ENCODE measurements at regions not wholly inside any gene's neighbourhood (a gene's known extent, or its start where the extent isn't known, plus 50 kb on each side); places are given as distances from the start of the nearest gene placed in this dataset.

DNA sequence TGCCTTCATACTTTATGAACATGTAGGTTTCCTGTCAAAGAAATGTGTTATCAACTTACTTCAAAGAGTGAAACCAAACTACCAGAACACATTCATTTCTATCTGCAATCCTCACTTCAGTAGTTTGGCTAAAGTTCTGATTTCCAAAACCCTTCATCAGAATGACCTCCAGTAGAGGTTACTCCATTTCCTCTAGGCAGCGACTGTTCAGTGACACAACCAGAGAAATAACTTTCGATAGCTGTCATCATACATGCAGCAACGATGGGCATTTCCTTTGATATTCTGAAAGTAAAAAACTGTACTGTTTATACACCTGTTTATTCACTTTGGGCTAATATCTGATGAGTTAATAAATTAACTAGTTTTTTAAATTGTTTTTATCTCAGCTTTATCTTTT, 532.5 kb upstream of the IZUMO3 start:
- Histone ChIP-seq H3K4me3 (replicated peaks in 1 of 3; ENCODE audit: insufficient read depth in 1 of 3, low read depth in 2 of 3, low read length in 3 of 3) (no peak overlapping the region), H3K27me3 (ENCODE audit: control insufficient read depth in 1 of 2, insufficient read depth in 2 of 2, low read length in 2 of 2) (no peaks in the 10 kb centered on the region), H3K36me3 (replicated peaks in 1 of 2; ENCODE audit: control insufficient read depth in 1 of 2, insufficient read depth in 2 of 2, low read length in 2 of 2) (no peaks in the 10 kb centered on the region), H3K4me2 (ENCODE audit: low read depth, low read length) (no peak overlapping the region), H4K20me1 (ENCODE audit: insufficient read depth, low read length) (no peaks in the 10 kb centered on the region), H3K9ac (ENCODE audit: insufficient read depth, low read depth, low read length) (no peak overlapping the region), H3K9me3 (ENCODE audit: low read length) (peaks cover 38% of the 10 kb centered on the region), H3K79me2 (ENCODE audit: insufficient read depth, low read length) (no peaks in the 10 kb centered on the region), H2AFZ (ENCODE audit: low read length) (no peak overlapping the region), H3K4me1 (ENCODE audit: insufficient read depth, low read length) (no peaks in the 10 kb centered on the region), H3K27ac (ENCODE audit: extremely low read length, insufficient read depth, low read length) (no peak overlapping the region)
- FAIRE-seq: no peak
- DNase-seq (ENCODE audit: low spot score): no peak
- intact Hi-C loops (cut with micrococcal nuclease; ENCODE audit: unreplicated experiment): no loop called here
- BruUV-seq (replicated peaks): no TSS peak
- POLR2A ChIA-PET: no interaction called here
- CTCF ChIA-PET (ENCODE audit: low intra/inter-chr PET ratio, low total read pairs): no interaction called here
- no peak for ATAC-seq
- in situ Hi-C loops (cut with HindIII; ENCODE audit: extremely low pct_ligation_motif_present, low pct_unique_long_range_greater_than_20kb): no loop called here
- TF ChIP-seq ZNF263 (CRISPR knock-in tag; IDR thresholded peaks at IDR 0.05): no peak
- TF ChIP-seq ZNF30 (CRISPR knock-in tag; IDR thresholded peaks at IDR 0.05): no peak
- no peak for TF ChIP-seq TCF7 (IDR thresholded peaks at IDR 0.05; ENCODE audit: low read depth)
- TF ChIP-seq RFXAP (CRISPR knock-in tag; IDR thresholded peaks at IDR 0.05; ENCODE audit: borderline replicate concordance): no peak
- no peak for TF ChIP-seq NR2F2 (IDR thresholded peaks at IDR 0.05; ENCODE audit: borderline replicate concordance, low read depth)
- TF ChIP-seq, protein P1, sequence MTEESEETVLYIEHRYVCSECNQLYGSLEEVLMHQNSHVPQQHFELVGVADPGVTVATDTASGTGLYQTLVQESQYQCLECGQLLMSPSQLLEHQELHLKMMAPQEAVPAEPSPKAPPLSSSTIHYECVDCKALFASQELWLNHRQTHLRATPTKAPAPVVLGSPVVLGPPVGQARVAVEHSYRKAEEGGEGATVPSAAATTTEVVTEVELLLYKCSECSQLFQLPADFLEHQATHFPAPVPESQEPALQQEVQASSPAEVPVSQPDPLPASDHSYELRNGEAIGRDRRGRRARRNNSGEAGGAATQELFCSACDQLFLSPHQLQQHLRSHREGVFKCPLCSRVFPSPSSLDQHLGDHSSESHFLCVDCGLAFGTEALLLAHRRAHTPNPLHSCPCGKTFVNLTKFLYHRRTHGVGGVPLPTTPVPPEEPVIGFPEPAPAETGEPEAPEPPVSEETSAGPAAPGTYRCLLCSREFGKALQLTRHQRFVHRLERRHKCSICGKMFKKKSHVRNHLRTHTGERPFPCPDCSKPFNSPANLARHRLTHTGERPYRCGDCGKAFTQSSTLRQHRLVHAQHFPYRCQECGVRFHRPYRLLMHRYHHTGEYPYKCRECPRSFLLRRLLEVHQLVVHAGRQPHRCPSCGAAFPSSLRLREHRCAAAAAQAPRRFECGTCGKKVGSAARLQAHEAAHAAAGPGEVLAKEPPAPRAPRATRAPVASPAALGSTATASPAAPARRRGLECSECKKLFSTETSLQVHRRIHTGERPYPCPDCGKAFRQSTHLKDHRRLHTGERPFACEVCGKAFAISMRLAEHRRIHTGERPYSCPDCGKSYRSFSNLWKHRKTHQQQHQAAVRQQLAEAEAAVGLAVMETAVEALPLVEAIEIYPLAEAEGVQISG (CRISPR knock-in tag; IDR thresholded peaks at IDR 0.05): no peak
- 2% methylated on average over 3 of the region's 3 CpGs for WGBS (ENCODE audit: low lambda C conversion rate)

DNA sequence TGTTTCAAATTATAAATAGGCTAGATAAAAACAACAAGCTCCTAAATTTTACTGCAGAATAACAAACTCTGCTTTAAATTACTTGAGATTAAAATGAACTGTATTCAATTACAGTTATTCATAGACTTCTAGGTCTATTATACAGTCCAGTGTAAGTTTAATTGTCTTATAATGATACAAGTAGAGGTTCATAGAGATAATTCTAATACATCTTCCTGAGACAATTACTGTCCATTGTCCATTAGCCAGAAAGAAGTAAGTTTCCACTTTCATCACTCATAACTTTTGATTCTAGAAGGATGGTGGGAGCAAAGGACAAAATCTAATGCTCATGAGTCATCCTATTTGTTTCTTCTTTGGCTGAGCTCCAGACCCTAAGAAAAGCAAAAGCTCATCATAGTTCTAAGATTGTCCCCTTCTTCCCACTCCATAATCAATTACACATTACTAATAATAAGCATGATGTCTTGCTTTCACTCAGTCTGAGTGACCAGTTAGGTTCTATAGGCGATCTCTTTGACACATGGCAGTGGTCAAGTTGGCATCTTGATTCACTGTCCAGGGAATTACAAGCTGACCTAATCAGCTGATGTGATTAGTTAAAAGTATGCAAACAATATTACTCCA, 502.5 kb upstream of the IZUMO3 start:
- ChIA-PET CTCF (ENCODE audit: low intra/inter-chr PET ratio, low total read pairs) (no interaction called here), POLR2A (no interaction called here)
- Histone ChIP-seq H3K4me1 (ENCODE audit: insufficient read depth, low read length) (no peaks in the 10 kb centered on the region), H3K9me3 (ENCODE audit: low read length) (peaks cover 37% of the 10 kb centered on the region), H3K27me3 (ENCODE audit: control insufficient read depth in 1 of 2, insufficient read depth in 2 of 2, low read length in 2 of 2) (no peaks in the 10 kb centered on the region), H3K79me2 (ENCODE audit: insufficient read depth, low read length) (no peaks in the 10 kb centered on the region), H3K36me3 (replicated peaks in 1 of 2; ENCODE audit: control insufficient read depth in 1 of 2, insufficient read depth in 2 of 2, low read length in 2 of 2) (no peaks in the 10 kb centered on the region), H2AFZ (ENCODE audit: low read length) (no peak overlapping the region), H4K20me1 (ENCODE audit: insufficient read depth, low read length) (no peaks in the 10 kb centered on the region), H3K9ac (ENCODE audit: insufficient read depth, low read depth, low read length) (no peak overlapping the region), H3K4me3 (replicated peaks in 1 of 3; ENCODE audit: insufficient read depth in 1 of 3, low read depth in 2 of 3, low read length in 3 of 3) (no peak overlapping the region), H3K27ac (ENCODE audit: extremely low read length, insufficient read depth, low read length) (no peak overlapping the region), H3K4me2 (ENCODE audit: low read depth, low read length) (no peak overlapping the region)
- BruUV-seq (replicated peaks): no TSS peak
- no peak for ATAC-seq
- 0% methylated on average over 1 of the region's 1 CpG for WGBS (ENCODE audit: low lambda C conversion rate)
- in situ Hi-C loops (cut with HindIII; ENCODE audit: extremely low pct_ligation_motif_present, low pct_unique_long_range_greater_than_20kb): no loop called here
- no peak for DNase-seq (ENCODE audit: low spot score)
- no peak for FAIRE-seq
- intact Hi-C loops (cut with micrococcal nuclease; ENCODE audit: unreplicated experiment): no loop called here
- TF ChIP-seq, protein P2, sequence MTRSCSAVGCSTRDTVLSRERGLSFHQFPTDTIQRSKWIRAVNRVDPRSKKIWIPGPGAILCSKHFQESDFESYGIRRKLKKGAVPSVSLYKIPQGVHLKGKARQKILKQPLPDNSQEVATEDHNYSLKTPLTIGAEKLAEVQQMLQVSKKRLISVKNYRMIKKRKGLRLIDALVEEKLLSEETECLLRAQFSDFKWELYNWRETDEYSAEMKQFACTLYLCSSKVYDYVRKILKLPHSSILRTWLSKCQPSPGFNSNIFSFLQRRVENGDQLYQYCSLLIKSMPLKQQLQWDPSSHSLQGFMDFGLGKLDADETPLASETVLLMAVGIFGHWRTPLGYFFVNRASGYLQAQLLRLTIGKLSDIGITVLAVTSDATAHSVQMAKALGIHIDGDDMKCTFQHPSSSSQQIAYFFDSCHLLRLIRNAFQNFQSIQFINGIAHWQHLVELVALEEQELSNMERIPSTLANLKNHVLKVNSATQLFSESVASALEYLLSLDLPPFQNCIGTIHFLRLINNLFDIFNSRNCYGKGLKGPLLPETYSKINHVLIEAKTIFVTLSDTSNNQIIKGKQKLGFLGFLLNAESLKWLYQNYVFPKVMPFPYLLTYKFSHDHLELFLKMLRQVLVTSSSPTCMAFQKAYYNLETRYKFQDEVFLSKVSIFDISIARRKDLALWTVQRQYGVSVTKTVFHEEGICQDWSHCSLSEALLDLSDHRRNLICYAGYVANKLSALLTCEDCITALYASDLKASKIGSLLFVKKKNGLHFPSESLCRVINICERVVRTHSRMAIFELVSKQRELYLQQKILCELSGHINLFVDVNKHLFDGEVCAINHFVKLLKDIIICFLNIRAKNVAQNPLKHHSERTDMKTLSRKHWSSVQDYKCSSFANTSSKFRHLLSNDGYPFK (CRISPR knock-in tag; IDR thresholded peaks at IDR 0.05; ENCODE audit: borderline replicate concordance): no peak
- TF ChIP-seq, protein P3, sequence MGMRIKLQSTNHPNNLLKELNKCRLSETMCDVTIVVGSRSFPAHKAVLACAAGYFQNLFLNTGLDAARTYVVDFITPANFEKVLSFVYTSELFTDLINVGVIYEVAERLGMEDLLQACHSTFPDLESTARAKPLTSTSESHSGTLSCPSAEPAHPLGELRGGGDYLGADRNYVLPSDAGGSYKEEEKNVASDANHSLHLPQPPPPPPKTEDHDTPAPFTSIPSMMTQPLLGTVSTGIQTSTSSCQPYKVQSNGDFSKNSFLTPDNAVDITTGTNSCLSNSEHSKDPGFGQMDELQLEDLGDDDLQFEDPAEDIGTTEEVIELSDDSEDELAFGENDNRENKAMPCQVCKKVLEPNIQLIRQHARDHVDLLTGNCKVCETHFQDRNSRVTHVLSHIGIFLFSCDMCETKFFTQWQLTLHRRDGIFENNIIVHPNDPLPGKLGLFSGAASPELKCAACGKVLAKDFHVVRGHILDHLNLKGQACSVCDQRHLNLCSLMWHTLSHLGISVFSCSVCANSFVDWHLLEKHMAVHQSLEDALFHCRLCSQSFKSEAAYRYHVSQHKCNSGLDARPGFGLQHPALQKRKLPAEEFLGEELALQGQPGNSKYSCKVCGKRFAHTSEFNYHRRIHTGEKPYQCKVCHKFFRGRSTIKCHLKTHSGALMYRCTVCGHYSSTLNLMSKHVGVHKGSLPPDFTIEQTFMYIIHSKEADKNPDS (CRISPR knock-in tag; IDR thresholded peaks at IDR 0.05): no peak
- TF ChIP-seq ZNF570 (CRISPR knock-in tag; IDR thresholded peaks at IDR 0.05; ENCODE audit: borderline replicate concordance): no peak
- no peak for TF ChIP-seq KMT2B (CRISPR knock-in tag; IDR thresholded peaks at IDR 0.05)
- no peak for TF ChIP-seq NCOA1 (CRISPR knock-in tag; IDR thresholded peaks at IDR 0.05)
- TF ChIP-seq PCBP2 (optimal IDR thresholded peaks at IDR 0.05; ENCODE audit: low read depth, low read length, poor library complexity, severe bottlenecking): no peak

All from HepG2 (cell line).